H1 (cell line): ENCODE measurements at regions not wholly inside any gene's neighbourhood (a gene's known extent, or its start where the extent isn't known, plus 50 kb on each side); places are given as distances from the start of the nearest gene placed in this dataset.

Source experiments
- CTCF ChIA-PET: fragments of 300-600 bp; sonication (Branson Sonifier 250); formaldehyde crosslinking; loops from one replicate; lab custom pipeline; 2021; ENCODE audit not compliant: partially characterized antibody; lab: Charles Lee
- POLR2A ChIA-PET: fragments of 300-600 bp; sonication (Branson Sonifier 250); formaldehyde crosslinking; loops from one replicate; lab custom pipeline; 2021; ENCODE audit warnings: inconsistent platforms; ENCODE audit not compliant: partially characterized antibody; lab: Charles Lee
- DNase-seq, 2 experiments: peaks; one replicate each; pipeline versions ENCODE4 v3.0.0 to v3.0.0-alpha.2; 2010 to 2022; ENCODE audit warnings: low spot score in 2 of 2, low read depth in 1 of 2, mixed read lengths in 1 of 2
- FAIRE-seq: peaks from 2 replicates; lab custom pipeline; 2011; peaks lifted over from hg19 to GRCh38; lab: Jason Lieb, UNC
- H2AFZ ChIP-seq: 2 replicates; pipeline ENCODE4 v1.8.1; 2012; ENCODE audit warnings: low read length, inconsistent platforms
- H2AK5ac ChIP-seq: 2 replicates; pipeline ENCODE4 v1.6.1; 2013; ENCODE audit warnings: low read depth, low read length
- H2BK120ac ChIP-seq: replicated peaks from 2 replicates; pipeline ENCODE3; 2013; ENCODE audit warnings: low read depth, low read length, inconsistent platforms
- H2BK12ac ChIP-seq: 2 replicates; pipeline ENCODE4 v1.6.1; 2013; ENCODE audit warnings: low read depth, low read length
- H2BK15ac ChIP-seq: 2 replicates; pipeline ENCODE4 v1.6.1; 2013; ENCODE audit warnings: low read length
- H2BK20ac ChIP-seq: 2 replicates; pipeline ENCODE4 v1.6.1; 2013; ENCODE audit warnings: low read length
- H2BK5ac ChIP-seq: 2 replicates; pipeline ENCODE4 v1.6.1; 2013; ENCODE audit warnings: low read depth, low read length
- H3K14ac ChIP-seq: 2 replicates; pipeline ENCODE4 v1.6.1; 2013; ENCODE audit warnings: inconsistent platforms; ENCODE audit not compliant: insufficient read length
- H3K18ac ChIP-seq: 2 replicates; pipeline ENCODE4 v1.6.1; 2013; ENCODE audit warnings: low read length; ENCODE audit errors: extremely low read depth
- H3K23ac ChIP-seq: 2 replicates; pipeline ENCODE4 v1.6.1; 2013; ENCODE audit warnings: inconsistent platforms; ENCODE audit not compliant: insufficient read length
- H3K23me2 ChIP-seq: 2 replicates; pipeline ENCODE4 v1.6.1; 2013; ENCODE audit warnings: low read depth, low read length
- H3K27ac ChIP-seq: 2 replicates; pipeline ENCODE4 v1.6.1; 2011; ENCODE audit warnings: low read depth, low read length, inconsistent platforms
- H3K27me3 ChIP-seq, 4 experiments: replicated peaks in 1 of 4; 1 replicate in 1 of 4; 2 replicates in 3 of 4; pipeline versions ENCODE4 v1.6.1 to v1.8.1; 2011 to 2013; ENCODE audit warnings: low read length in 3 of 4, mild to moderate bottlenecking in 3 of 4, inconsistent platforms in 2 of 4, mixed read lengths in 2 of 4, moderate library complexity in 1 of 4; ENCODE audit not compliant: control insufficient read depth in 3 of 4, insufficient read depth in 3 of 4; ENCODE audit errors: extremely low read depth in 1 of 4
- H3K36me3 ChIP-seq, 4 experiments: 2 replicates each; pipeline versions ENCODE4 v1.6.1 to v1.8.1; 2011 to 2013; ENCODE audit warnings: mild to moderate bottlenecking in 4 of 4, low read length in 3 of 4, moderate library complexity in 2 of 4, control low read depth in 1 of 4, inconsistent platforms in 1 of 4; ENCODE audit not compliant: insufficient read depth in 4 of 4, control insufficient read depth in 2 of 4
- H3K4ac ChIP-seq: replicated peaks from 2 replicates; pipeline ENCODE3; 2013; ENCODE audit warnings: low read length, low read depth, mixed read lengths, inconsistent platforms; ENCODE audit not compliant: insufficient read length
- H3K4me1 ChIP-seq, 4 experiments: replicated peaks in 1 of 4; 1 replicate in 1 of 4; 2 replicates in 3 of 4; pipeline versions ENCODE4 v1.6.1 to v1.8.1; 2011 to 2013; ENCODE audit warnings: low read length in 3 of 4, inconsistent platforms in 2 of 4, mixed read lengths in 1 of 4; ENCODE audit not compliant: insufficient read depth in 4 of 4, control insufficient read depth in 3 of 4
- H3K4me2 ChIP-seq, 2 experiments: 2 replicates each; pipeline versions ENCODE4 v1.6.1 to v1.8.1; 2011 to 2013; ENCODE audit warnings: low read depth in 2 of 2, low read length in 2 of 2, control low read depth in 1 of 2, inconsistent platforms in 1 of 2, mild to moderate bottlenecking in 1 of 2; ENCODE audit not compliant: insufficient read depth in 1 of 2
- H3K4me3 ChIP-seq, 4 experiments: fragments of 200-600, 300-600 bp in 1 of 4; sonication (generic), shearing (Covaris generic), sonication (Bioruptor Twin) in 1 of 4; 2 replicates each; pipeline versions ENCODE4 v1.5.1 to v1.8.1; 2011 to 2016; ENCODE audit warnings: low read length in 4 of 4, low read depth in 3 of 4, control low read depth in 2 of 4, inconsistent platforms in 2 of 4, mild to moderate bottlenecking in 2 of 4, mixed read lengths in 1 of 4, moderate library complexity in 1 of 4; ENCODE audit not compliant: insufficient read depth in 2 of 4; ENCODE audit errors: extremely low read depth in 1 of 4
- H3K56ac ChIP-seq: replicated peaks from 2 replicates; pipeline ENCODE3; 2013; ENCODE audit warnings: low read depth, mild to moderate bottlenecking, mixed read lengths, low read length, inconsistent platforms; ENCODE audit not compliant: insufficient read length
- H3K79me1 ChIP-seq: 2 replicates; pipeline ENCODE4 v1.6.1; 2013; ENCODE audit warnings: low read depth, low read length, control low read depth
- H3K79me2 ChIP-seq, 2 experiments: 2 replicates each; pipeline versions ENCODE4 v1.6.1 to v1.8.1; 2012 to 2013; ENCODE audit warnings: low read length in 2 of 2, mild to moderate bottlenecking in 2 of 2, inconsistent platforms in 1 of 2; ENCODE audit not compliant: insufficient read depth in 2 of 2, control insufficient read depth in 1 of 2
- H3K9ac ChIP-seq, 4 experiments: replicated peaks in 1 of 4; 1 replicate in 1 of 4; 2 replicates in 3 of 4; pipeline versions ENCODE4 v1.6.1 to v1.8.1; 2011 to 2013; ENCODE audit warnings: low read depth in 3 of 4, low read length in 3 of 4, control low read depth in 2 of 4, mild to moderate bottlenecking in 2 of 4, moderate library complexity in 2 of 4, inconsistent platforms in 1 of 4; ENCODE audit errors: extremely low read depth in 1 of 4
- H3K9me3 ChIP-seq, 2 experiments: 2 replicates each; pipeline versions ENCODE4 v1.6.1 to v1.8.1; 2012 to 2013; ENCODE audit warnings: mild to moderate bottlenecking in 2 of 2, moderate library complexity in 2 of 2, control low read depth in 1 of 2, inconsistent platforms in 1 of 2, low read depth in 1 of 2, low read length in 1 of 2, mixed read lengths in 1 of 2; ENCODE audit not compliant: insufficient read depth in 2 of 2
- H4K20me1 ChIP-seq, 2 experiments: replicated peaks in 1 of 2; 2 replicates each; pipeline versions ENCODE3 to v1.8.1; 2011 to 2013; ENCODE audit warnings: inconsistent platforms in 2 of 2, low read length in 2 of 2, mild to moderate bottlenecking in 1 of 2; ENCODE audit not compliant: insufficient read depth in 2 of 2, control insufficient read depth in 1 of 2
- H4K5ac ChIP-seq: 2 replicates; pipeline ENCODE4 v1.6.1; 2013; ENCODE audit warnings: low read length, low read depth, mixed read lengths, inconsistent platforms; ENCODE audit not compliant: insufficient read length
- H4K8ac ChIP-seq: 2 replicates; pipeline ENCODE4 v1.8.0; 2013; ENCODE audit warnings: mild to moderate bottlenecking, moderate library complexity, low read length, inconsistent platforms; ENCODE audit not compliant: insufficient read depth; ENCODE audit errors: extremely low read depth
- H4K91ac ChIP-seq: replicated peaks from 2 replicates; pipeline ENCODE3; 2013; ENCODE audit warnings: low read length, mixed read lengths, inconsistent platforms; ENCODE audit not compliant: insufficient read length
- GTF2F1 ChIP-seq: IDR thresholded peaks from 2 replicates; pipeline ENCODE4 v1.6.1; 2012; ENCODE audit warnings: low read depth, low read length, improper control_type of control experiment, borderline replicate concordance
- PHF8 ChIP-seq: fragments of 200-600 bp; sonication (generic); conservative IDR thresholded peaks from 2 replicates; pipeline ENCODE4 v1.7.1; 2012; ENCODE audit warnings: low read depth, mild to moderate bottlenecking, inconsistent platforms, low read length, moderate library complexity
- RNF2 ChIP-seq: fragments of 200-900, 300-1000 bp; sonication (generic); IDR thresholded peaks from 2 replicates; pipeline ENCODE4 v1.7.1; 2016; ENCODE audit warnings: borderline replicate concordance, low read depth, mild to moderate bottlenecking, antibody characterized with exemption, low read length; ENCODE audit not compliant: poor library complexity, severe bottlenecking; ENCODE audit errors: missing control alignments
- WGBS, 2 experiments: shearing (Covaris generic) in 1 of 2; methylation state at CpG; one replicate each; pipeline versions ENCODE4 v1.1.6 to v1.1.7; 2013 to 2015; ENCODE audit warnings: low lambda C conversion rate in 2 of 2, mixed read lengths in 2 of 2, inconsistent platforms in 1 of 2, low coverage in 1 of 2, missing lambda C conversion rate in 1 of 2; ENCODE audit not compliant: insufficient replicate concordance in 2 of 2, insufficient coverage in 1 of 2, insufficient read length in 1 of 2; ENCODE audit errors: extremely low coverage in 1 of 2, missing lambda C conversion rate in 1 of 2; 5-methylcytosine and 5-hydroxymethylcytosine counted together

DNA sequence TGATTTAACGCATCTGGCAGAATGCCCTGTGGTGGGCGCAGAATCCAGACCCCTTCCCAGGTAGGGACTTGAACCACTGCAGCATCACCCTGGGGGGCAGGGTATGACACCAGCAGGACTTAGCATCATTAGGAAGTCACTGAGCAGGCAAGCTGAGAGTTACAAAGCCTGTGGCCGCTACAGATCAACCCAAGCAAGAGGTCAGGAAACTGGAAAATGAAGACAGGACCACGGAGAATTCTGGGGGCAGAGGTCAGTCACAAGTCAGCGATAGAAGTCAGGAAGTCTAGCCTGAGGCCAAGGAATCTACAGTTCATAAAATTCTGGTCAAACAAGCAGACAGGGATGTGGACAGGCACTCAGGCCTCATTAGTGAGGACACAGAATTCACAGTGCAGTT, 108.4 kb downstream of the CHIC2 start (continued):
- no peak for TF ChIP-seq PHF8

- no peak overlapping the region for H2BK15ac ChIP-seq
- no peaks in the 10 kb centered on the region for H3K79me2 ChIP-seq
- no peak overlapping the region for H3K18ac ChIP-seq
- no peak overlapping the region for H2BK120ac ChIP-seq
- DNase-seq (no peak), FAIRE-seq (no peak)
- H3K4me2 ChIP-seq, result no peak overlapping the region
- H3K27ac ChIP-seq, result no peak overlapping the region
- H4K91ac ChIP-seq, result no peak overlapping the region
- ChIA-PET CTCF (no interaction called here), POLR2A (no interaction called here)
- no peaks in the 10 kb centered on the region for H4K20me1 ChIP-seq
- H3K27me3 ChIP-seq, result no peaks in the 10 kb centered on the region
- H3K4ac ChIP-seq, result no peak overlapping the region
- 95% methylated on average over 4 of the region's 4 CpGs; no CpG with 5 or more reads in 1 of the 2 experiments for WGBS, 2 experiments
- no peak overlapping the region for H2BK12ac ChIP-seq
- H3K4me1 ChIP-seq, result no peaks in the 10 kb centered on the region
- H4K5ac ChIP-seq, result no peak overlapping the region
- H4K8ac ChIP-seq, result no peak overlapping the region
- H2BK5ac ChIP-seq, result no peak overlapping the region
- peaks cover 3% of the 10 kb centered on the region; the same call in 1 of the 2 replicates for H3K23me2 ChIP-seq
- H3K14ac ChIP-seq, result no peak overlapping the region
- H3K23ac ChIP-seq, result no peak overlapping the region
- no peak overlapping the region for H3K9ac ChIP-seq
- no peak overlapping the region for H2BK20ac ChIP-seq
- no peak overlapping the region for H2AK5ac ChIP-seq
- H2AFZ ChIP-seq, result no peak overlapping the region
- H3K9me3 ChIP-seq, result no peaks in the 10 kb centered on the region
- H3K36me3 ChIP-seq, result no peaks in the 10 kb centered on the region
- no peak overlapping the region for H3K56ac ChIP-seq
- H3K79me1 ChIP-seq, result no peaks in the 10 kb centered on the region
- H3K4me3 ChIP-seq, result no peak overlapping the region
- no peak for TF ChIP-seq GTF2F1
- TF ChIP-seq RNF2, result no peak
These were observed 113.0 kb downstream of the CHIC2 start for GRCh38 chr4:53951414-53951813.
